Suppressor macrophage treated with lipopolysaccharide for 4 hours (primary cell): ENCODE measurements at regions not wholly inside any gene's neighbourhood (a gene's known extent, or its start where the extent isn't known, plus 50 kb on each side); places are given as distances from the start of the nearest gene placed in this dataset.
"Not testable (repeated sequence)": the region's sequence is repeated elsewhere in the genome, so short reads cannot be mapped to it uniquely, and the experiment has no call there.

ENCODE experiments used
- DNase-seq: peaks from one replicate; pipeline ENCODE4 v3.0.0-alpha.2; 2020

DNA sequence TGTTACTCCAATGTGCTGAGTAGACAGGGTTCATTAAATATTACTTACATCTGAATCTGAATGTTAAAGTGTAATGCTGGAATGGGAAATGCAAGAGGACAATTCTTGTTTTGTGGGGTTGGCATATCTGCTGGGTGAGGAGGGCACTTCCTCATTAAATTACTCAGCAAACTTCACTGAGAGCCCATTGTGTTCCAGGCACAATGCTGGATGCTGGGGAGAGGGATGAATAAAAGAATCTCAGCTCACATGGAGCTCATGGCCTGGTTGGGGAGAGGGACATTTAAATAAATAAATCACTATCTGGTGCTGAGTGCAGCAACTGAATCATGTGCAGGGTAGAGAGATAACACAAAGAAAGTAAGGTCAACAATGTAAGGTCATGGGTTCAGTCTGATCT, 199.2 kb upstream of the CFAP20DC start:
- DNase-seq = no peak

DNA sequence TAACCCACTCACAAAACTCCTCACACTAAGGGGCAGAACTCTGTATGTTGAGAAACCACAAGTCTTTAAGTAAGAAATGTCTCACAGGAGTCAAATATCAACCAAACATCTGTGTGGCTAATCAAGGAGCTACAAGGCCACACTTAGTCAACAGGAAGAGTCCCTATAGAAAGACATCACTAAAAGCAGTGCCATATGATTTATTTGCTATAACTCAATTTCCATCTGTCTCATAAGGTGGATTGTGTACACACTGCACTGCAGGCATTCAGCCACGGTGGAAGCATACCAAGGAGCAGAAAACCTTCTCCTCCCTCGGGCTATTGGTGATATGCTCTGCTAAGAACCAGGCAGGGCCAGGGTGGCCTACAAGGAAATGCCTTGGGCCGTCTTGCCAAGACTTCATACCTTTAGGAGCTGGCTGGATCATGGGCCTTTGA, 197.6 kb upstream of the CFAP20DC start:
- DNase-seq = no peak

DNA sequence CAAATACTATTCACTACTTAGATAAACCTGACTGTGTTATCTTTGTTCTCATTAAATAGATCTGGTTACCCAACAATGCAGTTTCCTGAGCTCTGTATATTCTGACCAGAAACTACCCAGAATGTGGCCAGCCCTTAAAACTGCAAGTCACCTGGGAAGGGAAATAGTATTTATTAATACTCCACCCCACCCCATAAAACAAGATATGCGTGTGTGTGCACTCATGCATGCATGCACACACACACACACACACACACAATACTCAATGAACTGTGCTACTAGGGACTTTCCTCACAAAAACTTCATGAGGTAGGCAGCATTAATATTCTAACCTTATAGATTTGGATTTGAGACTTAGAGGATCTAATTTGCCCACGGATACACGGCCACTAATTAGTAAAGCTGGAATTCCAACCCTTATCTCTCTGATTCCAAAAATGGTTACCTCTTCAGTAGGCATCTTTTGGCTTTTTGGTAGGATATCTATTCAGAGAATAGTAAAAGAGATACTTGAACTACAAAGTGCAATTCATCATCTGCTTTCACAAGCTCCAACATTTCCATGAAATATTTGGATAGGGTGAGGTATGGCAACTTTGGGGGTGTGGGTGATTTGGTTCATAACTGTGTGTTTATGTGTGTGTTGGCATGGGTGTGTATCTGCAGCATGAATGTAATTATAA, 197.0 kb upstream of the CFAP20DC start:
- no peak for DNase-seq

DNA sequence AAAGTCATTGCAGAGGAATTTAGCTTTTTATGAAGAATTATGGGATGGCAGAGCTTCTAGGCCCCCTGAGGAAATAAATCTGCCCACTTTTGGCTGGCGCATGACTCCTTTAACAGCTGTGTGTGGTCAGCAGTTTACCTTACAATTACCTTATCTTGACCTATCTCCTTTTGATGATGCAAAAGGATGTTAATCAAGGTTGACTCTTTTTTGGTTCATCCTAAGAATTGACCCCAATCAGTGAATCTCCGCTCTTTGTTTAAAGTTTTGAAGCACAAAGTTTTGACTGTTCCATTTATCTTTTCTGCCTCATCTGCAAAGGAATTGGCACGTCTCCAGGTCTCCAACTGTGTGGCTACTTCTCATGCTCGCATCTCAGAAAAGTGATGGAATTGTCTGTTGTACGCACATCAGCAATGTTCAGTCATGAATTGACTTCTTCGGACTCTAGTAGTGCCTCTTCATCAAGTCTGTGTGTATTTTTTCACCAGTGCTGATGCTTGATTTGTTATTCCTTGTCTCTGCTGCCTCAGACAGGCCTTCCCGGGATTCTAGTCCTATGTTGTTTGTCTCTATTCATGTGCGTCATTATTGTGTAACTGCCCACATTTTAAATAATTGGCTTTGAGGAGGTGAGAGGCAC, 196.2 kb upstream of the CFAP20DC start:
- DNase-seq = no peak

DNA sequence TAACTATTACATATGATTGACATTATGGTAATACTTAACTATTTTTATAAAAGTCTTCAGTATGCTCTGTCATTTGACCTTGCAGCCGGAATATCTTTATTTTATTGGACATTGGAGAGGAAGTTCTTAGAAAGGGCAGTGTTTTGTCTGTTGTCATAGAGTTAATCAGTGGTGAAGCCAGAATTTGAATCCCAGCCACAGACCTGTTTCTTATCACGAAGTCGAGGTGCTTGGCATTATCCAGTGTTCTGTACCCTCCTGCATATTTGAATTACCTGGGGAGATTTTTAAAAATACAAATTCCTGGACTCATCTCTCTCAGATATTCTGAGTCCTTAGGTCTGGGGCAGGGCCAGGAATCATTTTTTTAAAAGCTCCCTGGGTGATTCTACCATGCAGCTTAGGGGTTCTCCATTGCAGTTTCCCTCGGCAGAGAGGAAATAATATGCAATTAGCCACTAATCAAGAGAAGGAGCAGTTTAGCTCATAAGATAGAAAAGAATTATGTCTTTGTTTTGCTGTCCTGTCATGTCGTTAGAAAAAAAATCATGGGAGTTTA, 195.6 kb upstream of the CFAP20DC start:
- DNase-seq = no peak

DNA sequence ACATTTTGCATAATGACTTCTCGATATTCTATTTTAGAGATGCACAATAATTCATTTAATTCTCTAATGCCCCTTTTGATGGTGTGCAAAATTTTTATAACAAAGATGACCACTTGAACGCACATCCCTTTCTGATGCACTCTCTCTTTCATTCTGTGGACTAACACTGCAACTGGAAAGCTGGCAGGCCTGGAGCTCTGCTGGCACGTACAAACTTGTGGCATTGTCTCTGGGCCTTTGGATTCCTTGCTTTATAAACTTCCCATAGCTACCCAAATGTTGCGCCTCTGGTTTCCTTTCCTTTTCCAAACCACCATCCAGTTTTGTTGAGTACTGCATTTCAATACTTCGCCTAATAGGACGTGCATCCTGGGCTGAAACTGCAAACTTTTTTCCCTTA, 194.5 kb upstream of the CFAP20DC start:
- DNase-seq = no peak

DNA sequence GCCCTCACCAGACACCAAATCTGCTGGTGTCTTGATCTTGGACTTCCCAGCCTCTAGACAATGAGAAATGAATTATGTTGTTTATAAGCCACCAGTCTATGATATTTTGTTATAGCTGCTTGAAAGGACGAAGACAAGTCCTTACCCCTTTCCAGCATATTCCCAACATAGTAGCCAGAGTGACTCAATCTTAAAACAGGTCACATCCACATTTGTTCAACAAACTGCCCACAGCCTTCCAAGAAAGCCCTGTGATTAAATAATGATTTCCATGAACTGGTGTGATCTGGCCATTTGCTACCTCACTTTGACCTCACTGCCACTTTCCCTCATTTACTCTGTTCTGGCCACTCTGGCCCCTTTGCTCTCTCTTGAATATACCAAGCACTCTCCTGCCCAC, 193.7 kb upstream of the CFAP20DC start:
- no peak for DNase-seq

DNA sequence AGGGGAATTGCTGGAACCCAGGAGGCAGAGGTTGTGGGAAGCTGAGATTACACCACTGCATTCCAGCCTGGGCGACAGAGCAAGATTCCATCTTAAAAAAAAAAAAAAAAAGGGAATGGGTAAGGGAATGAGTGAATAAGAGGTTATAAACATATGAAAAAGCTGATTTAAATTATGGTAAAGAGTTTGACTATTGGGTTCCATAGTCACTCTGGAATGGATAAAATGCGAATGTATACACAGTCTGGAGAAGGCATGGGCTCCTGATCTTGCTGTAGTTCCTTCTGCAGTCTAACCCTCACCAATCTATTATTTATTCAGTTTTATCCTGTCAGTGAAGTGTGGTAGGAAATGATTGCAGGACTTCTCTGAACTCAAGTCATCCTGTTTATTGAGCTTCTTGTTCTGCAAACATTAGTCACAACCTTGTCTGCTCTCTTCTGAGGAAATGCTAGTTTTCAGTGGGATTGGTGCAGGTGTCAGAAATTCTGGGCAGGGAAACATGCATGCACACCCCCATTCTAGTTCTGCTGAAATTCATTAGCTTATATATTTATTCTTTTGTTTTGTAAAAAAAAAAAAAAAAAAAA, 190.9 kb upstream of the CFAP20DC start:
- no peak for DNase-seq

DNA sequence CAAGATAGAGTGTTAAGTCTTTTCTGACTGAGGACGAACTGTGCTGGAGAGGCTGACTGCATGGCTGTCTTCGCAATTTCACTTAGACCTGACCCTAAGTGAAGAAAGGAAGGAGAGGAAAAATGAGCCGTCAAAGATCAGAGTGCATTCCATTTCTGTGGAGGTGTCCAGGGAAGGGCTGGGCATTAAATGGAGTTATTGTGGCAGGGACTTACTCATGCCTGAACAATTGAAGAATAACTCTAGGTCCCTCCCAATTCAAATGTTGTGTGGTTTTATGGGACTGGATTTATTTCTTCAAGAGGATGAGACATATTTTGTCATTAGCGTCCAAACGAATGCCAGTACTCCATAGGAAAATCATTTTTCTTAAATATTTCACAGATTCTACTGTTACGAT, 187.3 kb upstream of the CFAP20DC start:
- DNase-seq = no peak

DNA sequence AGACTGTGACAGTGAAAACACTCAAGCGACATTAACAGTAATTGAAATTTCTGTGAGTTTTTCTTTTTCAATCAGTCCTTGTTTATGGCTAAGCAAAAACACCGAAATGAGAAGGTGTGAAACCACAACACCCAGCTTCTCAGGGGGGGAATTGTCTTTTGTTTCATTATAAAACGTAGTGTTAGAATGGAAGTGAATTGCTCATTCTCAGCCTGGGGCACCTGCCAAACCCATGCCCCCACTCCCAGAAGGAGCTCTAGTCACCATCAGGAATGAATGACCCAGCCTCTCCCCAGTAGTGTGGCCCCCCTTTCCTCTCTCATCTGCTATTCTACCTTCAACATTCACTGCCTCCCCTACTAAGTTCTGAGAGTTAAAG, 185.8 kb upstream of the CFAP20DC start:
- no peak for DNase-seq

DNA sequence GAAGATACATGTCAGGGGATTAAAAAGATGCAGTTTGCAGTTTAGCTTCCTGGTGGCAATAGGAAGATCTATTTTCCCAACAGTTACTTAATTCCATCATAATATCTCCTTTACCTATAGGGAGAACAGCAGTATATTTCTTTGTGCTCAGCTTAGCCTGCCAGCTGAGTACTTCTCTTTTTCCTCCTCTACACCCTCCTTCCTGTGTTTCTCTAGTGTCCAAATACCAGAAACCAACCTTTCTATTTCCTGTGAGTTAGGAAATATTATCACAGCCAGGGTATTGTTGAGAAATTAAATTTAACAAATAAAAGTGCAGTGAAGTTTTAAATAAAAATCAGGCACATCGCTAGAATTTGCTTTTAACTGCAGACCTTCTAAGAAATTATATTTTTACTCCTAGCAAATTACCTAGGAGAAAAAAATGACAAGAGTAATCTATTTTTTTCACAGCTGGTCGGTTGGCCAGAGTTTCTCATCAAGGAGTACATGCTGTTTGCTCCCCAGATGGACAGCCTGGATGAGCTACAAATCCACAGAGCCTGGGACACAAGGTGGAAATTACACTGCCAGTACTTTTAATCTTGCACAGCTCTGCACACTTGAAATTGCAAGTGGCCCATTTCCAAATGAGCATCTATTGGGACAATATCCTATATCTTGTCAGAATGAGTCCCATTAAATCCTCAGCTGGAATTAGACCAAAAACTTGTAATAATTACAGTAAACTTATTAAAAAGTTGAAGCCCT, 185.2 kb upstream of the CFAP20DC start:
- DNase-seq = peak; percentile 7

DNA sequence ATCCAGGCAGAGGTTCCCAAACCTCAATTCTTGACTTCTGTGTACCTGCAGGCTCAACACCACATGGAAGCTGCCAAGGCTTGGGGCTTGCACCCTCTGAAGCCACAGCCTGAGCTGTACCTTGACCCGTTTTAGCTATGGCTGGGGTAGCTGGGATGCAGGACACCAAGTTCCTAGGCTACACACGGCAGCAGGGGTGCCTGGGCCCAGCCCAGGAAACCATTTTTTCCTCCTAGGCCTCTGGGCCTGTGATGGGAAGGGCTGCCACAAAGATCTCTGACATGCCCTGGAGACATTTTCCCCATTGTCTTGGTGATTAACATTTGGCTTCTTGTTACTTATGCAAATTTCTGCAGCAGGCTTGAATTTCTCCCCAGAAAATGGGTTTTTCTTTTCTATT, 180.6 kb upstream of the CFAP20DC start:
- DNase-seq = not testable (repeated sequence)

DNA sequence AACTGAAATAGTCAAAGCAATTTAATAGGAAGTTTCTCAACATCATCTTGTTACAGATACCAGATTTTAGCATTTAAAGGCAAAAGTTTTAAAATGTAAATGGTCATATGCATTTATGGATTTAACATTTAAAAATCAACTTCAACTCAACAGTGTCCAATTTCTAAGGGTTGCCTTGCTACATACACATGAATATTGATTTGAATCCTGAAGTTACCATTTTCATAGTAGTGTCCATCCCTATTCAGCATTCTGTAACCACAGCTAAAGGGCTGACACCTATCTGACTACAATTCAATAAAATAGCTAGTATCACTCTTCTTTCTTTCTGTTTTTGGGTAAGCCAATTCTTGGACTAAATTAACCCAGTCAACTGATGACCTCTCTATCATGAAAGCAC, 164.0 kb upstream of the CFAP20DC start:
- DNase-seq = no peak

DNA sequence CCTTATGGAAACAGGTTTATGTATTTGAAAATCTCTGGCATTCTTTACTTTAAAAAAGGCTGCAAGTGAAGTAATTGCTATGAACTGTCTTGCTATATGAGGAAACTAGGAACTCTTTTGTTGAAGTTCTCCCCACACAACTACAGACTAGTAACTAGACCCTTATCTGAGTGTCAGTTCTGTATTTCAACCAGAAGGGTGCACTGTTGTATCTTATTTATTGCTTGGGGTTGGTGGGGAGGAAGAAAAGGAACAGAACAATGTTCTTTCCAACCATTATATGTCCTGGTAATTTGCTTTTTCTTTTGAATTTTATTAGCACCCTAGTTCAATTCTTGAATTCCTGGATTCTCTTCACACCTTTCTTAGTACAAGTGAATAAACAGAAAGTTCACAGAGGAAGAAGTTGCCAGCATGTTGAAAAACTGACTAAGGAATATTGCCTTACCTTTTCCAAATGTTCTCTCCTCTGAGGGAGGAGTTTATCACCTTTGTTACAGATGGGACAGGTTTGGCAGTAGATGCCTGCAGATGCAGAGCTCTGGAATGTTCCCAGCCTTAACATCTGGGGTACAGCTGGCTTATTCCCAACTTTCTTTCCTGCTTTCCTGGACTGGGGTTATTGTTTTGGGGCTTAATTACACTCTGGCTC, 162.4 kb upstream of the CFAP20DC start:
- peak; percentile 75 for DNase-seq

DNA sequence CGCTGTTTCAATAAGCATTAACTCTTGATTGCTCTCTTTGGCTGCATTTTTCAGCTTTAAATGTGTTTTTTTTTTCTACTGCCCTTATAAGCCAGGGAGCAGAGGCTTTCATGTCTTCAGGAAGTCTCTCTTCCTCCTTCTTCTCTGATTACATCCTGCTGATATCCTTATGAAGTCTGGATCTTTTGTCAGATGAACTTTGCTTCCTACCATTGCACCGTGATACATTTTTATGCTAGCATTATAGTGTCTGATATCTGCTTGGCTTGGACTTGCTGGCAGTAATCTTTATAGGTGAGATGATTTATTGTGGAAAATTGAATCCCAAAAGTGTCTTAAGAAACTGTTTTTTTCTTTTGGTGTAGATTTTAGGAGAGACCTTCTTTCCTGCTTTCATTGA, 160.4 kb upstream of the CFAP20DC start:
- DNase-seq = no peak

DNA sequence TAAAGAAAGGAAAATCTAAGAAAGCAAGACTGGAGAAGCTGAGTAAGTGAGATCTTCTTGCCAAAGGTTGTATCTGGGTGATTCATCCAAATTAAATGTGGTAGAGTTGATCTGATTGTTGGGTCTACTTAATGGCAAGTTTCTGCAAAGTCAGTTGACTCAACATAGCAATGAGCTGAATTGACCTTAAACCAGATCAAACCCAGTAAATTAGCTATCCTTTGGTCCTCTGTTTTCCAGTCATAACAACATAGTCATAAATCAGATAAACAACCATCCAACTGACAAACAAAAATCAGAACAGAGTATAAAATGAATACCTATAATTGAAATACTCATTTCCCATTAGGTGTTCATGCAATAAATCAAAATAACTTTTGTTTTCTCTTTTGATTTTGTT, 142.6 kb upstream of the CFAP20DC start:
- no peak for DNase-seq

DNA sequence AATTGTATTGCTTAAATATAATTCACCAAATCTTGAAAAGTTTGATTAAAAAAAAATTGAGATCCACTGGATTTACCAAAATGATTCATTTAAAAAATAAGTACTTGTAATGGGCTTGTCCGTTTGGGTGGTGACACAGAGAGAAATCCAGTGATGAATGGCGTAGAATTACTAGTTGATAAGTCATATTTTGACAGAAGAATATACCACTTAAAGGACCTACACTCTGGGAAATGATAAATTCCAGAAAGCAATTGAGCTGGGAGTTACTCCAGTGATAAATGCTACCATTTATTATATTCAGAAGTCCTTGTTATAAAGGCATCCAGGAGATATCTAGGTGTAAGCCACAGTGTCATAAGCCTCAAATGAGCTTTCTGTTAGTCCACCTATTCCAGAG, 141.8 kb upstream of the CFAP20DC start:
- no peak for DNase-seq

DNA sequence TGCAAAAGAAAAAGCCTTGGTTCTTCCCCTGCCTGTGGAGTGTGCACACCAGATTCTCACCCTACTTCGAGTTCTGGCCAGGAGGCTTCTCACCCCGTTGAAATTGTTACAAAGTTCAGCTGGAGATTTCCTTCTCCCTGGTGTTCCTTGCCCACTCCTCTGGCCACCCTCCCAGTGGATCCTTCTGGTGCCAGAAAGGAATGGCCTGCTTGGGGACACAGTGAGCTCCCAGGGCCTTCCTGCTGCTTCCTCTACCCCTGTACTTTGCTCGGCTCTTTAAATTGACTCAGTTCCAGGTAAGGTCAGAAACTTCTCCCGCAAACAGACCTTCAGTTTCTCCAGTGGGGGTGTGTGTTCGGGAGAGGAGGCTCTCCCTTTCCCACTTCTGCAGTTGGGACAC, 140.1 kb upstream of the CFAP20DC start:
- DNase-seq = no peak

DNA sequence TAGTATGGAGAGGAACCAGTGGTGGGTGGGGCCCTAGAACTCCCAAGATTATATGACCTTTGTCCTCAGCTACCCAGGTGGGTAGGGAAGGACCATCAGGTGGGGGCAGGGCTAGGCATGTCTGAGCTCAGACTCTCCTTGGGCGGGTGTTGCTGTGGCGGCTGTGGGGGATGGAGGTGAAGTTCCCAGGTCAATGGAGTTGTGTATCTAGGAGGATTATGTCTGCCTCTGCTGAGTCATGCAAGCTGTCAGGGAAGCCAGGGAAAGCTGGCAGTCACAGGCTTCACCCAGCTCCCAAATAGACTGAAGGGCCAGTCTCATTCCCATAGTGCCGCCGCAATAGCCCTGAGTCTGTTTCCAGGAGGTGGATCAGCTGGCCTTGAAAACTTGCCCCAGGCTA, 139.7 kb upstream of the CFAP20DC start:
- no peak for DNase-seq

DNA sequence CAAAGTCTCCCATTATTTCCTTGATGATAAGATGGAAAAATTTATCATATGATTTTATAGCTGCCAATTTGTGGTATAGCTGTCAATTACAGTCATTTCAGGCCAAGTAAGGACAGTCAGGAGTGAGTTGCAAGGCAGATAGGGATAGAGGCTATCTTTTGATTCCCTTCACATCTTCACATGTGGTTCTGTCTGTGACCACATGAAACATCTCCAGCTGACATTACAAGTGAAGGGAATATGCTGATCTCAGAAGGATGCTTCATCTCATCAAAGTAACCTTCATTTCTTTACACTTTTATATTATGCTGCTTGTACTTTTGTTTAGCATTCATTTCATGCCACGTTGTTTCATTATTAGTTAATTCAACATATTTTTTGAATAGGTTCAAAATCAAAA, 136.9 kb upstream of the CFAP20DC start:
- DNase-seq = no peak

DNA sequence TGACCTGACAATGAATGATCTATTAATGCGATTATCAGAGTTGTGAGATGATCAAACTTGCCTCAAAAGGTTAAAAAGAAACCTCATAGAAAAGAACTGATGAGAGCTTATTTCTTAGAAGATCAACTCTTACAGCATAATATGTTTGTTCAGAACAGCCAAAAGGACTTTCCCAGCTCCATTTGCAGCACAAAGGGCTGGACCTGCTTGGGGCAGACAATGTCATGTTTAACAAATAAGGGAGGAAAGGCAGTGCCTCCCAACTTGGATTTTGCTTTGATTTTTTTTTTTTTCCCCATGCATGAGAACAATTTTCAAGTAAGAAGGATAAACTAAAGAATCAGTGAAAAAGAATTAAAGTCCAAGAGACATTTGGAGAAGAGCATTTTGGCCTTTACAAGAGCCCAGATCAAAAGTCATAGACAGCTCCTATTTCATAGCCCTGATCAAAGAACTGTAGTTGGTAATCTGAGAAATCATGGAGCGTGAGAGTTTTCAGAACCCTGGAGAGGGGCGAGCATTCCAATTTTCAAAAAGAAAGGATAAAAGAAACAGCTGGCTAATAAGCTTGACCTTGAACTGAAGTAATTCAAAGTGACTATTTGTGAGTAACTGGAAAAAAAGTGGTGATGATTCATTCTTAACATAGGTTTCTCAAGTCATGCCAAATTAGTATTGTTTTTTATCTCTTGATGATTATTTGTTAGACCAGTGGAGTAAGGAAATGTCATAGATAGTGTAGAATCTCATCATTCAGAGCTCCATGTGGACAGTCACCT, 136.0 kb upstream of the CFAP20DC start:
- DNase-seq = no peak

DNA sequence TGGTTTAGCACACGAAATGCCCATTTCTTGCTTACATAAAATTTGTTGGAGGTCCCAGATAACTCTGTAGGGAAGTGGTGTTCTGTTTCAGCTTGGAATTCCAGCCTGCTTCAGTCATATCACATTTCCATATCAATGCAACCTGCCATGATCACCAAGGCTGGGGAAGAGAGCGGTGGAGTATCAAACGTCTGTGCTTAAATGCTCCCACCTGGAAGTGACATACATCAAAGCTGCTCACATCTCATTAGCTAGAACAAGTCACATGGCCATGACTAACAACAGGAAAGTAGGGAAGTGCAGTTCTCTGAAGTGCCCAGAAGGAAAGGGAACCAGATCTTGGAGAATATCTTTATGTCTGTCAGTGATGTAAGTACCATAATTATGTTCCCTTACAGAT, 130.2 kb upstream of the CFAP20DC start:
- DNase-seq = no peak
